ENCODE measurements at regions not wholly inside any gene's neighbourhood (a gene's known extent, or its start where the extent isn't known, plus 50 kb on each side); places are given as distances from the start of the nearest gene placed in this dataset.
"Not testable (repeated sequence)": the region's sequence is repeated elsewhere in the genome, so short reads cannot be mapped to it uniquely, and the experiment has no call there.

DNA sequence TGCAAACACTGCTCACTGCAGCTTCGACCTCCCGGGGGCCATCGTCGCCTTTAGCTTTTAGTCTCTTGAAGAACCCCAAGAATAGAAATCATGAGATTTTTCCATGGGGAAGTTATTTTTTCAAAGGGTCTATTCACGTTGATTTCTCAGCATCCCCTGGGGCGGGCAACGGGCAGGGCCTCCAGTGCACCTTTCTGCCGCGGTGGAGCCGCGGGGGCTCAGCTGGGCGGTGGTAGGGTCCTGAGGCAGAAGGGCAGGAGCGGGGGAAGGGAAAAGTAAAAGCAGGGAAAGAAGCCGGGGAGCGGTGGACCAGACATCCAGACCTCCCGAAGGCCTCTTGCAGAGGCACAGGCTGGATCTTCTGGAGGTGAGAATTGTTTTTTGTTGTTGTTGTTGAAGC lies 253.8 kb downstream of the FAM72C start:
- TF ChIP-seq BACH2 (CRISPR knock-in tag; IDR thresholded peaks at IDR 0.05; ENCODE audit: borderline replicate concordance): no peak

DNA sequence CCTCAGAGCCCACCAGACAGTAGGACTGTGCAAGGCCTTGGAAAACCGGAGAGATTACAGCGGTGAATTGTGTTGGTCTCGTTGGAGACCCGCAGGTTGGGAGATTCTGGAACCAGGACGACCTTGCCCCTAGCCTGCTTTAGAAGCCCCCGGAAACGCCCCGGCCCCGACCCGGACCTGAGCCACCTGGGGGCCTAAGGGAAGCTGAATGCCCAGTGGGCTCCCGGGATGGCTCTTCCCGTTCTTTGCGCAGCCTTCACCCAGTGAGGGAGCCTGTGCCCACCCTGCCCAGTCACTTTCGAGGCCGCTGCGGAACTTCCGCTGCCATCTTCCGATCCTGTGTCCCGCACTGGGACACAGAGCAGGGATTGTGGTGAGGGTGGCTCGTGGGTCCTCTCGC lies 254.4 kb downstream of the FAM72C start:
- ATAC-seq: no peak
- TF ChIP-seq ZNF70 (CRISPR knock-in tag; IDR thresholded peaks at IDR 0.05) (no peak), TCF4 (CRISPR knock-in tag; IDR thresholded peaks at IDR 0.05; ENCODE audit: borderline replicate concordance) (no peak), ESRRG (CRISPR knock-in tag; IDR thresholded peaks at IDR 0.05) (no peak)
- TF ChIP-seq, protein P1, sequence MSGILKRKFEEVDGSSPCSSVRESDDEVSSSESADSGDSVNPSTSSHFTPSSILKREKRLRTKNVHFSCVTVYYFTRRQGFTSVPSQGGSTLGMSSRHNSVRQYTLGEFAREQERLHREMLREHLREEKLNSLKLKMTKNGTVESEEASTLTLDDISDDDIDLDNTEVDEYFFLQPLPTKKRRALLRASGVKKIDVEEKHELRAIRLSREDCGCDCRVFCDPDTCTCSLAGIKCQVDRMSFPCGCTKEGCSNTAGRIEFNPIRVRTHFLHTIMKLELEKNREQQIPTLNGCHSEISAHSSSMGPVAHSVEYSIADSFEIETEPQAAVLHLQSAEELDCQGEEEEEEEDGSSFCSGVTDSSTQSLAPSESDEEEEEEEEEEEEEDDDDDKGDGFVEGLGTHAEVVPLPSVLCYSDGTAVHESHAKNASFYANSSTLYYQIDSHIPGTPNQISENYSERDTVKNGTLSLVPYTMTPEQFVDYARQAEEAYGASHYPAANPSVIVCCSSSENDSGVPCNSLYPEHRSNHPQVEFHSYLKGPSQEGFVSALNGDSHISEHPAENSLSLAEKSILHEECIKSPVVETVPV (CRISPR knock-in tag; IDR thresholded peaks at IDR 0.05): no peak
- TF ChIP-seq, protein P2, sequence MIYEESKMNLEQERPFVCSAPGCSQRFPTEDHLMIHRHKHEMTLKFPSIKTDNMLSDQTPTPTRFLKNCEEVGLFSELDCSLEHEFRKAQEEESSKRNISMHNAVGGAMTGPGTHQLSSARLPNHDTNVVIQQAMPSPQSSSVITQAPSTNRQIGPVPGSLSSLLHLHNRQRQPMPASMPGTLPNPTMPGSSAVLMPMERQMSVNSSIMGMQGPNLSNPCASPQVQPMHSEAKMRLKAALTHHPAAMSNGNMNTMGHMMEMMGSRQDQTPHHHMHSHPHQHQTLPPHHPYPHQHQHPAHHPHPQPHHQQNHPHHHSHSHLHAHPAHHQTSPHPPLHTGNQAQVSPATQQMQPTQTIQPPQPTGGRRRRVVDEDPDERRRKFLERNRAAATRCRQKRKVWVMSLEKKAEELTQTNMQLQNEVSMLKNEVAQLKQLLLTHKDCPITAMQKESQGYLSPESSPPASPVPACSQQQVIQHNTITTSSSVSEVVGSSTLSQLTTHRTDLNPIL (CRISPR knock-in tag; IDR thresholded peaks at IDR 0.05; ENCODE audit: low read depth): no peak

More for the DNA sequence above, 253.8 kb downstream of the FAM72C start:
- no peak for ATAC-seq

DNA sequence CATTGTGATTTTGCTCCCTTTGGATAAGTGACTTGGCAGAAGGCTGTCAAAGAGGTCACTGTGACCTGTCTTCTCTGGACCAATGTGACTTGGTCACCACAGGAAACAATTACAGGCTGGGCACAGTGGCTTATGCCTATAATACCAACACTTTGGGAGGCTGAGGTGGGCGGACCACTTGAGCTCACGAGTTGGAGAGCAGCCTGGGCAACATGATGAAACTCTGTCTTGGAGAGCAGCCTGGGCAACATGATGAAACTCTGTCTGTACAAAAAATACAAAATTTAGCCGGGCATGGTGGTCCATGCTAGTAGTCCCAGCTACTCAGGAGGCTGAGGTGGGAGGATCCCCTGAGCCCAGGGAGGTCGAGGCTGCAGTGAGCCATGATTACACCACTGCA lies 256.9 kb downstream of the FAM72C start:
- ATAC-seq: not testable (repeated sequence)

DNA sequence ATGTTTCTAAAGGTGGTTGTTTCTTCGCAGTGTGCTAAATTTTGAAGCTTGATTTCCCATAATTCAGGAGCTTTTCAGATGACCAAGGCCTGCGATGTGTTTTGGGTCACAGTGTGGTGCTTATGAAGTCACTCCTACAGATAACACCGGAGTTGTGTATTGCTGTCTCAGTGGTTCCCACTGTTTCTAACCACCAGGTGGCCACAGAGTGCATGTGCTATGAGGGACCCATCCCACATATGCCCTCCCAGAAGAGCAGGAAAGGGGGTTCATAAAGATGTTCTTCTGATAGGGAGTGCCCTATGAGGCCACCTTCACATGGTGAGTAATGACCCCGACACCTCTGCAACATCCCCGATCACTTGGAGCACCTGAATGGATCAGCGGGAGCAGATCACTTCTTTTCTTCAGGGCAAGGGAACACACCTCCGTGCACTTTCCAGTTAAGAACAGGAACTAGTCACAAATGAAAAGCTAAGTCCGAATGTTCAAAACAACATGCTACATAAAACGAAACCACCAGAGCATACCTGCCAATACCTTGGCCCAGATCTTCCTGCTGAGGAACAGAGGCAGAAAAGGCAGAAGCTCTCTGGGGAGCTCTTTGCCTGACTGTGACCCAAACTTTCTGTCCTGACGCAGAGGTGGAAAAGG lies 262.1 kb downstream of the FAM72C start:
- peak; percentile 90 for ATAC-seq

DNA sequence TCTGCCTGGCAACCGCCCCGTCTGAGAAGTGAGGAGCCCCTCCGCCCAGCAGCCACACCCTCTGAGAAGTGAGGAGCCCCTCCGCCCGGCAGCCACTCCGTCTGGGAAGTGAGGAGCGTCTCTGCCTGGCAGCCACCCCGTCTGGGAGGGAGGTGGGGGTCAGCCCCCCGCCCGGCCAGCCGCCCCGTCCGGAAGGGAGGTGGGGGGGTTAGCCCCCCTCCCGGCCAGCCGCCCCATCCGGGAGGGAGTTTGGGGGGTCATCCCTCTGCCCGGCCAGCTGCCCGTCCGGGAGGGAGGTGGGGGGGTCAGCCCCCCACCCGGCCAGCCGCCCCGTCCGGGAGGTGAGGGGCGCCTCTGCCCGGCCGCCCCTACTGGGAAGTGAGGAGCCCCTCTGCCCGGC lies 269.0 kb downstream of the FAM72C start:
- ATAC-seq: not testable (repeated sequence)

DNA sequence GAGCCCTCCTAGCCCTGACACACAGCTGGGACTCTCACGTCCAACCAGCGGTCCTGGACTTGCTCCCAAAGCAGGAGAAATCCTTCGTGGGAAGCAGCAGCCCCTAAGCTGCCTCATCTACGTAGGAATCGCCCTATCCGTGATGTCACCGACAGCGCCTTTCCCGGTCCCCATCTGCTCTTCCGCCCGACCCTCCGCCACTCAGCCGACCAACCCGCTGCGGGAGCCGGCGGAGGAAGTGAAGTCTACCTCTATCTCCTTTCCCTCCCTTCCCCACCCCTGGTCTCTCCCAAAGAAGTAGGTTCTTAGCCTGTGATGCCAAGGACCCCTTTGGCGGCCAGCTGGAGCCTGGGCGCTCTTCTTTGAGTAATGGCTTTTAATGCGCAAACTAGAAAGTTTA lies 272.1 kb downstream of the FAM72C start:
- ATAC-seq: no peak; the same call in 2 of the 3 replicates
- no peak for TF ChIP-seq ZNF565 (CRISPR knock-in tag; conservative IDR thresholded peaks at IDR 0.05; ENCODE audit: low read depth)
- no peak for TF ChIP-seq GLIS3 (CRISPR knock-in tag; IDR thresholded peaks at IDR 0.05)
- TF ChIP-seq BACH2 (CRISPR knock-in tag; IDR thresholded peaks at IDR 0.05; ENCODE audit: borderline replicate concordance): no peak
- TF ChIP-seq CSDC2 (CRISPR knock-in tag; IDR thresholded peaks at IDR 0.05): no peak
- TF ChIP-seq, protein P3, sequence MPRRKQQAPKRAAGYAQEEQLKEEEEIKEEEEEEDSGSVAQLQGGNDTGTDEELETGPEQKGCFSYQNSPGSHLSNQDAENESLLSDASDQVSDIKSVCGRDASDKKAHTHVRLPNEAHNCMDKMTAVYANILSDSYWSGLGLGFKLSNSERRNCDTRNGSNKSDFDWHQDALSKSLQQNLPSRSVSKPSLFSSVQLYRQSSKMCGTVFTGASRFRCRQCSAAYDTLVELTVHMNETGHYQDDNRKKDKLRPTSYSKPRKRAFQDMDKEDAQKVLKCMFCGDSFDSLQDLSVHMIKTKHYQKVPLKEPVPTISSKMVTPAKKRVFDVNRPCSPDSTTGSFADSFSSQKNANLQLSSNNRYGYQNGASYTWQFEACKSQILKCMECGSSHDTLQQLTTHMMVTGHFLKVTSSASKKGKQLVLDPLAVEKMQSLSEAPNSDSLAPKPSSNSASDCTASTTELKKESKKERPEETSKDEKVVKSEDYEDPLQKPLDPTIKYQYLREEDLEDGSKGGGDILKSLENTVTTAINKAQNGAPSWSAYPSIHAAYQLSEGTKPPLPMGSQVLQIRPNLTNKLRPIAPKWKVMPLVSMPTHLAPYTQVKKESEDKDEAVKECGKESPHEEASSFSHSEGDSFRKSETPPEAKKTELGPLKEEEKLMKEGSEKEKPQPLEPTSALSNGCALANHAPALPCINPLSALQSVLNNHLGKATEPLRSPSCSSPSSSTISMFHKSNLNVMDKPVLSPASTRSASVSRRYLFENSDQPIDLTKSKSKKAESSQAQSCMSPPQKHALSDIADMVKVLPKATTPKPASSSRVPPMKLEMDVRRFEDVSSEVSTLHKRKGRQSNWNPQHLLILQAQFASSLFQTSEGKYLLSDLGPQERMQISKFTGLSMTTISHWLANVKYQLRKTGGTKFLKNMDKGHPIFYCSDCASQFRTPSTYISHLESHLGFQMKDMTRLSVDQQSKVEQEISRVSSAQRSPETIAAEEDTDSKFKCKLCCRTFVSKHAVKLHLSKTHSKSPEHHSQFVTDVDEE (CRISPR knock-in tag; IDR thresholded peaks at IDR 0.05): no peak
- TF ChIP-seq SNAI2 (CRISPR knock-in tag; IDR thresholded peaks at IDR 0.05): no peak
- no peak for TF ChIP-seq RARB (CRISPR knock-in tag; IDR thresholded peaks at IDR 0.05)
- no peak for TF ChIP-seq TOX (CRISPR knock-in tag; IDR thresholded peaks at IDR 0.05; ENCODE audit: borderline replicate concordance)
- no peak for TF ChIP-seq ESRRG (CRISPR knock-in tag; IDR thresholded peaks at IDR 0.05)
- no peak for TF ChIP-seq ZFP3 (CRISPR knock-in tag; IDR thresholded peaks at IDR 0.05)
- TF ChIP-seq ZNF8 (CRISPR knock-in tag; IDR thresholded peaks at IDR 0.05): no peak
- TF ChIP-seq, protein P1 (CRISPR knock-in tag; IDR thresholded peaks at IDR 0.05): no peak
- no peak for TF ChIP-seq ZFP30 (CRISPR knock-in tag; IDR thresholded peaks at IDR 0.05)
- no peak for TF ChIP-seq ZNF70 (CRISPR knock-in tag; IDR thresholded peaks at IDR 0.05)
- TF ChIP-seq, protein P4, sequence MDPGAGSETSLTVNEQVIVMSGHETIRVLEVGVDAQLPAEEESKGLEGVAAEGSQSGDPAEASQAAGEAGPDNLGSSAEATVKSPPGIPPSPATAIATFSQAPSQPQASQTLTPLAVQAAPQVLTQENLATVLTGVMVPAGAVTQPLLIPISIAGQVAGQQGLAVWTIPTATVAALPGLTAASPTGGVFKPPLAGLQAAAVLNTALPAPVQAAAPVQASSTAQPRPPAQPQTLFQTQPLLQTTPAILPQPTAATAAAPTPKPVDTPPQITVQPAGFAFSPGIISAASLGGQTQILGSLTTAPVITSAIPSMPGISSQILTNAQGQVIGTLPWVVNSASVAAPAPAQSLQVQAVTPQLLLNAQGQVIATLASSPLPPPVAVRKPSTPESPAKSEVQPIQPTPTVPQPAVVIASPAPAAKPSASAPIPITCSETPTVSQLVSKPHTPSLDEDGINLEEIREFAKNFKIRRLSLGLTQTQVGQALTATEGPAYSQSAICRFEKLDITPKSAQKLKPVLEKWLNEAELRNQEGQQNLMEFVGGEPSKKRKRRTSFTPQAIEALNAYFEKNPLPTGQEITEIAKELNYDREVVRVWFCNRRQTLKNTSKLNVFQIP (CRISPR knock-in tag; IDR thresholded peaks at IDR 0.05; ENCODE audit: borderline replicate concordance, low read depth): no peak
- TF ChIP-seq ZC3H10 (CRISPR knock-in tag; IDR thresholded peaks at IDR 0.05): no peak
- TF ChIP-seq, protein P2 (CRISPR knock-in tag; IDR thresholded peaks at IDR 0.05; ENCODE audit: low read depth): no peak
- no peak for TF ChIP-seq OSR1 (CRISPR knock-in tag; IDR thresholded peaks at IDR 0.05)

Data from SK-N-SH treated with all-trans-retinoic acid at 6 μM for 48 hours (cell line).